Heart left ventricle (tissue), 16 donors: ENCODE measurements at regions not wholly inside any gene's neighbourhood (a gene's known extent, or its start where the extent isn't known, plus 50 kb on each side); places are given as distances from the start of the nearest gene placed in this dataset.
"Not testable (repeated sequence)": the region's sequence is repeated elsewhere in the genome, so short reads cannot be mapped to it uniquely, and the experiment has no call there.

Experiments used
- ATAC-seq, 4 donors: fragments of 200-7000 bp; cut with Tn5 transposase; one replicate each; pipeline ENCODE4 v1.9.1; 2020 to 2022; ENCODE audit warnings: moderate library complexity in 4 of 4, mild to moderate bottlenecking in 3 of 4, moderate number of reproducible peaks in 1 of 4
- DNase-seq, 5 donors: peaks; one replicate each; pipeline ENCODE4 v3.0.0-alpha.2; 2020
- H3K27ac ChIP-seq, 12 donors: fragments of 200-600 bp; sonication (generic) in 4 of 12; one replicate each; pipeline versions ENCODE4 v1.5.0 to v1.8.0; 2016 to 2022; ENCODE audit warnings: mild to moderate bottlenecking in 2 of 12
- H3K27me3 ChIP-seq, 9 donors: fragments of 200-600 bp; sonication (generic) in 2 of 9; one replicate each; pipeline versions ENCODE4 v1.5.1 to v1.8.0; 2016 to 2022; ENCODE audit warnings: mild to moderate bottlenecking in 3 of 9
- H3K36me3 ChIP-seq, 9 donors: fragments of 200-600 bp; sonication (generic) in 2 of 9; one replicate each; pipeline versions ENCODE4 v1.5.0 to v1.8.0; 2018 to 2022; ENCODE audit warnings: mild to moderate bottlenecking in 2 of 9
- H3K4me1 ChIP-seq, 12 donors: fragments of 200-600 bp; sonication (generic) in 4 of 12; one replicate each; pipeline versions ENCODE4 v1.5.0 to v1.8.0; 2016 to 2022; ENCODE audit warnings: mild to moderate bottlenecking in 3 of 12
- H3K4me3 ChIP-seq, 12 donors: fragments of 200-600 bp; sonication (generic) in 4 of 12; one replicate each; pipeline versions ENCODE4 v1.5.0 to v1.8.0; 2017 to 2022; ENCODE audit warnings: mild to moderate bottlenecking in 9 of 12, moderate library complexity in 4 of 12
- H3K9me3 ChIP-seq, 12 donors: fragments of 200-600 bp; sonication (generic) in 4 of 12; one replicate each; pipeline versions ENCODE4 v1.5.0 to v1.8.0; 2016 to 2022; ENCODE audit warnings: mild to moderate bottlenecking in 1 of 12
- CTCF ChIP-seq, 12 donors: fragments of 200-600 bp; sonication (generic) in 4 of 12; IDR thresholded peaks; one replicate each; pipeline versions ENCODE4 v1.5.0 to v1.8.0; 2018 to 2022; ENCODE audit warnings: antibody characterized with exemption in 12 of 12, mild to moderate bottlenecking in 5 of 12
- POLR2A ChIP-seq, 2 donors: fragments of 450-650 bp; IDR thresholded peaks; one replicate each; pipeline ENCODE4 v1.6.1; 2017; ENCODE audit warnings: antibody characterized with exemption in 2 of 2, mild to moderate bottlenecking in 2 of 2, moderate library complexity in 2 of 2
- WGBS, 4 donors: extraction: QIAGEN DNeasy Blood & Tissue Kit in 2 of 4; methylation state at CpG; one replicate each; pipeline versions ENCODE4 v1.1.5 to v1.1.7; 2013 to 2018; 5-methylcytosine and 5-hydroxymethylcytosine counted together
- intact Hi-C, 10 donors: fragments of 100-400 bp; cut with DNase I; formaldehyde crosslinking; loops; one replicate each; pipeline versions ENCODE4 v1.11.1 to v1.14.2; 2022
- donor health status: ischemic (EF 13 %, LVEDD 7.1; RV severe dilation, severe dysfunction).
- donor health status: healthy with polysubstance abuse.
- donor health status: DM: no; HTN: yes; CAD: no.
- donor health status: DM: no; HTN: no; CAD: no.
- donor health status: ischemic (EF 25% LVEDD 6.9; RV normal size, moderate dysfunction).
- donor health status: ischemic (EF 25% LVEDD 5.7; RV mildly dilated, moderate dysfunction).
- donor health status: healthy.
- donor health status: DM: yes; HTN: yes; CAD: no.
- donor health status: ischemic (EF 35%, LVEDD 5.7; RV mildly dilated, moderate dysfunction).
- donor health status: nonischemic (EF 11% LVEDD 7.7; RV severe dilation, severe dysfunction).
- donor health status: DM: yes; HTN: yes; CAD: no.
- donor health status: PGD.
- donor health status: ischemic (EF 29% LVEDD 5.4; RV normal size, mild dysfunction).
- donor health status: nonischemic (EF 23%, LVEDD 6.1; RV moderate dilation, normal function).

GRCh38 chr2:176923205-176923604 is 289.4 kb upstream of the HNRNPA3 start:
- Histone ChIP-seq H3K27ac (no peak overlapping the region), H3K4me3 (no peak overlapping the region), H3K27me3 (no peaks in the 10 kb centered on the region), H3K36me3 (no peaks in the 10 kb centered on the region), H3K4me1 (no peaks in the 10 kb centered on the region), H3K9me3 (peaks cover 0 to 15% (median 2%) of the 10 kb centered on the region in 12 donors)
- intact Hi-C loops: no loop called here
- TF ChIP-seq CTCF (IDR thresholded peaks at IDR 0.05) (no peak), POLR2A (IDR thresholded peaks at IDR 0.05) (no peak)
- no peak for DNase-seq
- no peak for ATAC-seq
- 85 to 91% (median 89%) methylated on average over 4 of the region's 4 CpGs for WGBS, 4 donors

GRCh38 chr2:176924909-176925534 is 287.6 kb upstream of the HNRNPA3 start:
- TF ChIP-seq CTCF (IDR thresholded peaks at IDR 0.05) (no peak), POLR2A (IDR thresholded peaks at IDR 0.05) (no peak)
- no peak overlapping the region for H3K4me3 ChIP-seq
- WGBS, 4 donors: 69 to 77% (median 70%) methylated on average over 7 of the region's 7 CpGs
- H3K27me3 ChIP-seq: no peaks in the 10 kb centered on the region
- peaks cover 0 to 15% (median 2%) of the 10 kb centered on the region in 12 donors for H3K9me3 ChIP-seq
- H3K36me3 ChIP-seq: no peaks in the 10 kb centered on the region
- DNase-seq (no peak), ATAC-seq (no peak)
- H3K27ac ChIP-seq: no peak overlapping the region
- H3K4me1 ChIP-seq: no peaks in the 10 kb centered on the region
- intact Hi-C loops: no loop called here

DNA sequence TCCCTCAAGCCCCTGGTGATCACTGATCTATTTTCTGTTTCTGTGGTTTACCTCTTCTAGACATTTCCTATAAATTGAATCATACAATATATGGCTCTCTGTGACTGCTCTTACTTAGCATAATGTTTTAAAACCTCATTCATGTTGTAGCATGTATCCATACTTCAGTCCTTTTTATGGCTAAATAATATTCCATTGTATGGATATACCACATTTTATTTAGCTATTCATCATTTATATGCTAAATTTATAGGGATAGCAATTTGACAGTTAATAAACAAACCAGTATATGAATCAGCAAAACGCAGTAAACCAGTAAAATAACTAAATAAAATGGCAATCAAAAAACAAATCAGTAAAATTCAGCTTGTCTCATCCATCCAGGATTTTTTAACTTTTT is 286.1 kb upstream of the HNRNPA3 start:
- intact Hi-C loops: no loop called here
- H3K4me3 ChIP-seq: no peak overlapping the region
- 0 to 82% (median 21%) methylated on average over 1 of the region's 1 CpG for WGBS, 4 donors

DNA sequence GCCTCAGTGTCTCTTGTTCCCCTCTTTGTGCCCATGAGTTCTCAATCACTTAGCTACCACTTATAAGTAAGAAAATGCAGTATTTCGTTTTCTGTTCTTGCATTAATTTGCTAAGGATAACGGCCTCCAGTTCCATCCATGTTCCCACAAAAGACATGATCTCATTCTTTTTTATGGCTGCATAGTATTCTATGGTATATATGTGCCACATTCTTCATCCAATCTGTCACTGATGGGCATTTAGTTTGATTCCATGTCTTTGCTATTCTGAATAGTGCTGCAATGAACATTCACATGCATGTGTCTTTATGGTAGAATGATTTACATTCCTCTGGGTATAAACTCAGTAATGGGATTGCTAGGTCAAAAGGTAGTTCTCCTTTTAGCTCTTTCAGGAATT is 283.2 kb upstream of the HNRNPA3 start:
- peaks cover 0 to 15% (median 2%) of the 10 kb centered on the region in 12 donors for H3K9me3 ChIP-seq
- H3K27ac ChIP-seq, H3K4me3 ChIP-seq, DNase-seq, ATAC-seq, H3K27me3 ChIP-seq, H3K36me3 ChIP-seq, intact Hi-C loops, H3K4me1 ChIP-seq: not testable (repeated sequence)
- WGBS, 4 donors: 62 to 78% (median 70%) methylated on average over 2 of the region's 2 CpGs

More for the DNA sequence above, 286.1 kb upstream of the HNRNPA3 start:
- Histone ChIP-seq H3K4me1 (no peaks in the 10 kb centered on the region), H3K36me3 (no peaks in the 10 kb centered on the region), H3K9me3 (peaks cover 0 to 15% (median 2%) of the 10 kb centered on the region in 12 donors), H3K27me3 (no peaks in the 10 kb centered on the region), H3K27ac (no peak overlapping the region)
- ATAC-seq: no peak
- TF ChIP-seq CTCF (IDR thresholded peaks at IDR 0.05) (no peak), POLR2A (IDR thresholded peaks at IDR 0.05) (no peak)
- DNase-seq: no peak
